HuH-7 (cell line): ENCODE measurements at regions not wholly inside any gene's neighbourhood (a gene's known extent, or its start where the extent isn't known, plus 50 kb on each side); places are given as distances from the start of the nearest gene placed in this dataset.

Experiments
- DNase-seq: peaks from one replicate; pipeline ENCODE4 v3.0.0; 2011; ENCODE audit warnings: low spot score

GRCh38 chr2:239710953-239711861 is 310.4 kb upstream of the HDAC4 start:
- DNase-seq: no peak

GRCh38 chr2:239706367-239706766 is 305.5 kb upstream of the HDAC4 start:
- DNase-seq: no peak

- no peak for DNase-seq
These were observed 303.9 kb upstream of the HDAC4 start for GRCh38 chr2:239704737-239705136.

GRCh38 chr2:239703834-239704233 is 303.0 kb upstream of the HDAC4 start:
- DNase-seq: no peak

- no peak for DNase-seq
These were observed 300.0 kb upstream of the HDAC4 start for GRCh38 chr2:239700686-239701345.

GRCh38 chr2:239697399-239698164 is 296.8 kb upstream of the HDAC4 start:
- no peak for DNase-seq

- no peak for DNase-seq
These were observed 295.9 kb upstream of the HDAC4 start for GRCh38 chr2:239696559-239697207.

GRCh38 chr2:239695728-239696240 is 295.0 kb upstream of the HDAC4 start:
- no peak for DNase-seq

GRCh38 chr2:239695106-239695727 is 294.4 kb upstream of the HDAC4 start:
- DNase-seq: no peak

GRCh38 chr2:239694487-239694886 is 293.7 kb upstream of the HDAC4 start:
- DNase-seq: no peak

- no peak for DNase-seq
These were observed 293.1 kb upstream of the HDAC4 start for GRCh38 chr2:239693761-239694415.

- no peak for DNase-seq
These were observed 292.5 kb upstream of the HDAC4 start for GRCh38 chr2:239693330-239693729.

GRCh38 chr2:239692919-239693318 is 292.1 kb upstream of the HDAC4 start:
- DNase-seq: no peak

GRCh38 chr2:239692362-239692851 is 291.6 kb upstream of the HDAC4 start:
- no peak for DNase-seq

- DNase-seq: no peak
These were observed 290.9 kb upstream of the HDAC4 start for GRCh38 chr2:239691720-239692119.

GRCh38 chr2:239690651-239691631 is 290.1 kb upstream of the HDAC4 start:
- no peak for DNase-seq

GRCh38 chr2:239689985-239690384 is 289.2 kb upstream of the HDAC4 start:
- DNase-seq: no peak

- DNase-seq: no peak
These were observed 288.6 kb upstream of the HDAC4 start for GRCh38 chr2:239689410-239689809.

GRCh38 chr2:239688840-239689239 is 288.0 kb upstream of the HDAC4 start:
- DNase-seq: no peak
